ENCODE measurements at regions not wholly inside any gene's neighbourhood (a gene's known extent, or its start where the extent isn't known, plus 50 kb on each side); places are given as distances from the start of the nearest gene placed in this dataset.

GRCh38 chr21:35426469-35426868 is 377.4 kb upstream of the RUNX1 start:
- CTCF ChIA-PET: interaction anchor here (0.7 to 1.8 kb wide), 2 partner anchors 190 to 413 kb away, joined by 3 to 6 read pairs; no protein-coding TSS in a partner anchor
- no peak overlapping the region for H3K4me3 ChIP-seq (ENCODE audit: low read depth, low read length)
- POLR2A ChIA-PET: no interaction called here
- no peak for DNase-seq (ENCODE audit: low read depth, low spot score)
- no peak for TF ChIP-seq CTCF (IDR thresholded peaks at IDR 0.05; ENCODE audit: insufficient read depth, low read length, missing control alignments)

DNA sequence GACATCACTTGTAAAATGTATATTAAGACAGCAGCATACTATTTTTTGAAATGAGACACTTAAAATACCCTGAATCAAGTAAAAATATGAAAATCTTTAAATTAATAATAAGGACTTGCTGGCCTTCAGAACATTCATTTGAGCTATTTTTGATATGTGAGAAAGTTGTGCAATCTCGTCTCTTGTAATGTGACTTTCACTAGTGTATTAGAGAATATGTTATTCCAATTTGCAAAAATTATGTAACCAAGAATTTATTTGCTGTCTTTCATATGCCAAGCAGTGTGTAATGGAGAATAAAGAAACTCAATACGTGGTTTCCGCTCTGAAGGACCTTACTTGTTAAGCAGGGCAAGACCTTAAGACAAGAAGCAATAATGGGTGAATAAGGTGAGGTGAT is 375.0 kb upstream of the RUNX1 start:
- H3K4me3 ChIP-seq (ENCODE audit: low read depth, low read length): no peak overlapping the region
- TF ChIP-seq CTCF (IDR thresholded peaks at IDR 0.05; ENCODE audit: insufficient read depth, low read length, missing control alignments): no peak
- DNase-seq (ENCODE audit: low read depth, low spot score): no peak
- POLR2A ChIA-PET: interaction anchor here (1.0 kb wide), 1 partner anchor 170 kb away, joined by 3 read pairs; no protein-coding TSS in a partner anchor
- CTCF ChIA-PET: interaction anchor here (1.0 kb wide), 1 partner anchor 15 kb away, joined by 3 read pairs; no protein-coding TSS in a partner anchor

DNA sequence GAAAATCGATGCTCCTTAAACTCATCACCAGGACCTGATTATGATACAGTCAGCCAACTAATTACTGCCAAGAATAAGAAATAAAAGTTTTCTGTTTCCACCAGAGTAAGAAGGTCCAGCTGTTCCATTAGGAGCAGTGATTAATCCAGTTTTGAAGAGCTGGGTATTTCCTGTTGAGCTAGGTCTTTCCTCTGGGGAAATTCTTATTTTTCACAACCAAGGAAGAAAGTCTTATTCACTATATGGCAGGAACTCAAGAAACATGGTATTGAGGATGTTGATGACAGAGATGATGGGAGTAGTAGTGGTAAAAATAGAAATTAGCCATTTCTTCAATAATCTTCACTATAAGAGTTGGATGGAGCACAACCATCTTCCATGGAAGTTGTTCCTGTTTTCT is 374.6 kb upstream of the RUNX1 start:
- CTCF ChIA-PET: interaction anchor here (1.0 kb wide), 1 partner anchor 15 kb away, joined by 3 read pairs; no protein-coding TSS in a partner anchor
- no peak for TF ChIP-seq CTCF (IDR thresholded peaks at IDR 0.05; ENCODE audit: insufficient read depth, low read length, missing control alignments)
- no peak overlapping the region for H3K4me3 ChIP-seq (ENCODE audit: low read depth, low read length)
- DNase-seq (ENCODE audit: low read depth, low spot score): peak; percentile 44
- POLR2A ChIA-PET: interaction anchor here (1.0 kb wide), 1 partner anchor 170 kb away, joined by 3 read pairs; no protein-coding TSS in a partner anchor

DNA sequence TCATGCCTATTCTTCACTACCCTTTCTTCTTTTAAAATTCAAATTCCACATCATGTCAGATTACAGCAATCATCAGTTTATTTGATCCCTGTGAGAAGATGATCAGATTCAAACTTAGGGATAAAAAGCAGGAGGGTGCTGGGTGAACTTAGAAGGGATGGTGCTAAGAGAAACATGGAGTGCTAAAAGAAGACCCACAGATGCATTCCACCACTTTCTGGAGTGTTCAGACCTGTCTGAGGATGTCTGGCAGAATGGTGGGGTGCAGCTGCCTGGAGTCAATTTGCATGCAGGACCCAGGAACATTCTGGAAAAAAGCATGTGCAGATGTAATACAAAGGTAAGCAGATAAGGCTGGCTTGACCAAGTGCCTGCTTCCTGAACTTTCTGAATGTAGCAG is 372.9 kb upstream of the RUNX1 start:
- no peak for DNase-seq (ENCODE audit: low read depth, low spot score)
- H3K4me3 ChIP-seq (ENCODE audit: low read depth, low read length): no peak overlapping the region
- TF ChIP-seq CTCF (IDR thresholded peaks at IDR 0.05; ENCODE audit: insufficient read depth, low read length, missing control alignments): no peak
- ChIA-PET CTCF (interaction anchor here (0.9 kb wide), 1 partner anchor 418 kb away, joined by 3 read pairs; no protein-coding TSS in a partner anchor), POLR2A (no interaction called here)

DNA sequence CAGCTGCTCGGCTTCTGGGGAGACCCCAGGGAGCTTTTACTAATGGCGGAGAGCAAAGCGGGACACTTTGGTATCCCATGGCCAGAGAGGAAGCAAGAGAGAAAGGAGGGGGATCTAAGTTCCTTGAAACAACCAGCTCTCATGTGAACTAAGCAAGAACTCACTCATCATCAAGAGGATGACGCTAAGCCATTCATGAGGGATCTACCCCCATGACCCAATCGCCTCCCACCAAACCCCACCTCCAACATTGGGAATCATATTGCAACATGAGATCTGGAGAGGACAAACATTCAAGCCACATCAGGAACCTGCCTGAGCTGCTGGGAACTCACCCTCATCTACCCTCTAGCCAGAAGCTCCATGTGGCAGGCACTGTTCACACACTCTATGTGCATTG is 372.1 kb upstream of the RUNX1 start:
- POLR2A ChIA-PET: no interaction called here
- H3K4me3 ChIP-seq (ENCODE audit: low read depth, low read length): no peak overlapping the region
- TF ChIP-seq CTCF (IDR thresholded peaks at IDR 0.05; ENCODE audit: insufficient read depth, low read length, missing control alignments): no peak
- CTCF ChIA-PET: no interaction called here
- DNase-seq (ENCODE audit: low read depth, low spot score): no peak

DNA sequence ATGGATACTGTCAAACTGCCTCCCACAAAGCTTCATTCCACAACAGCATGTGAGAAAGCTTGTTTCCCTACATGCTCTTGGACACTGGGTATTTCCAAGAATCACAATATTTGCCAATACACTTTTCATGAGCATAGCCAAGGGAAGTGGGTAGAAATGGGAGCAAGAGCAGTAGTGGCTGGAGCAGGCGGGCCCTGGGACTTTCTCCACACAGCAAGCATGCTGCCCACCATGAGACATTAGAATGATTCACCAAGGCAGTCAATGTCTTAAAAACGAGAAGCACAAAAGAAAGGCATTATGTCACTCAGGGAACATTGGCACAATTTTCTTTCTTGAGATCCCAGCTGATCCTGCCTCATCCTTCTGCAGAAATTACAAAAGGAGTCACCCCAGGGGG is 371.6 kb upstream of the RUNX1 start:
- no peak for TF ChIP-seq CTCF (IDR thresholded peaks at IDR 0.05; ENCODE audit: insufficient read depth, low read length, missing control alignments)
- POLR2A ChIA-PET: no interaction called here
- no peak for DNase-seq (ENCODE audit: low read depth, low spot score)
- CTCF ChIA-PET: no interaction called here
- no peak overlapping the region for H3K4me3 ChIP-seq (ENCODE audit: low read depth, low read length)

Measured in AG04449 (cell line).